Vagina (tissue), 2 donors: ENCODE measurements at regions not wholly inside any gene's neighbourhood (a gene's known extent, or its start where the extent isn't known, plus 50 kb on each side); places are given as distances from the start of the nearest gene placed in this dataset.

Experiments
- POLR2A ChIP-seq, 2 donors: fragments of 450-650 bp; IDR thresholded peaks; one replicate each; pipeline ENCODE4 v1.6.1; 2017; ENCODE audit warnings: antibody characterized with exemption in 2 of 2, mild to moderate bottlenecking in 2 of 2, moderate library complexity in 2 of 2
- POLR2AphosphoS5 ChIP-seq, 2 donors: sonication (generic); formaldehyde crosslinking; IDR thresholded peaks; one replicate each; pipeline ENCODE4 v1.9.0; 2017; ENCODE audit warnings: antibody characterized with exemption in 2 of 2, mild to moderate bottlenecking in 2 of 2, low read depth in 1 of 2; ENCODE audit not compliant: insufficient read depth in 1 of 2
- TF ChIP-seq, protein P1 (sequence below), 3 experiments: fragments of 450-650 bp in 2 of 3; fragments of 200-600 bp in 1 of 3; sonication (generic) in 1 of 3; IDR thresholded peaks; one replicate each; pipeline ENCODE4 v1.5.1; 2017 to 2019; ENCODE audit warnings: antibody characterized with exemption in 3 of 3, mild to moderate bottlenecking in 2 of 3, moderate library complexity in 2 of 3

DNA sequence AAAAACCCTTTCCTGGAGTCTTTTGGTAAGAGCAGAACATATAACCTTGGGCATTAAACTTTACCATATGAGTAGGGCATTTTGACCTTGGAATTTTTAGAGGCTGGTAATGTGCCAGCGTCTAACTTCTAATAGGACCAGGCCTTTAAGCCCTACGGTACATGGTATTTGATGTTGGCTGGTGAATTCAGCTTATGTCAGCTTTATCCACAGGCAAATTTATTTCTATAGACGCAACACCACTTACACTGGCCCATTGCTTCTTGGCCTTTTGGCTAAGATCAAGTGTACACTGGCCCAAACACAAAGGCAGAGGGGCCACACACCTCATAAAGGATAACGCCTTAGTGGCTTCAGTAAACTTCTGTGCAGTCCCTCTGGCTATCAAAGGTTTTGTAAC, 410.2 kb upstream of the LARGE1 start:
- TF ChIP-seq, protein P1, sequence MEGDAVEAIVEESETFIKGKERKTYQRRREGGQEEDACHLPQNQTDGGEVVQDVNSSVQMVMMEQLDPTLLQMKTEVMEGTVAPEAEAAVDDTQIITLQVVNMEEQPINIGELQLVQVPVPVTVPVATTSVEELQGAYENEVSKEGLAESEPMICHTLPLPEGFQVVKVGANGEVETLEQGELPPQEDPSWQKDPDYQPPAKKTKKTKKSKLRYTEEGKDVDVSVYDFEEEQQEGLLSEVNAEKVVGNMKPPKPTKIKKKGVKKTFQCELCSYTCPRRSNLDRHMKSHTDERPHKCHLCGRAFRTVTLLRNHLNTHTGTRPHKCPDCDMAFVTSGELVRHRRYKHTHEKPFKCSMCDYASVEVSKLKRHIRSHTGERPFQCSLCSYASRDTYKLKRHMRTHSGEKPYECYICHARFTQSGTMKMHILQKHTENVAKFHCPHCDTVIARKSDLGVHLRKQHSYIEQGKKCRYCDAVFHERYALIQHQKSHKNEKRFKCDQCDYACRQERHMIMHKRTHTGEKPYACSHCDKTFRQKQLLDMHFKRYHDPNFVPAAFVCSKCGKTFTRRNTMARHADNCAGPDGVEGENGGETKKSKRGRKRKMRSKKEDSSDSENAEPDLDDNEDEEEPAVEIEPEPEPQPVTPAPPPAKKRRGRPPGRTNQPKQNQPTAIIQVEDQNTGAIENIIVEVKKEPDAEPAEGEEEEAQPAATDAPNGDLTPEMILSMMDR (IDR thresholded peaks at IDR 0.05): no peak
- TF ChIP-seq POLR2A (IDR thresholded peaks at IDR 0.05): no peak
- TF ChIP-seq POLR2AphosphoS5 (IDR thresholded peaks at IDR 0.05; ENCODE audit: insufficient read depth in 1 of 2, low read depth in 1 of 2): no peak
